WTC11 (cell line): ENCODE measurements at regions not wholly inside any gene's neighbourhood (a gene's known extent, or its start where the extent isn't known, plus 50 kb on each side); places are given as distances from the start of the nearest gene placed in this dataset.
A peak's percentile ranks its signal among the peaks of the same experiment; 100 is the strongest.

Experiments
- ATAC-seq: fragments of 200-7000 bp; cut with Tn5 transposase; 2 replicates; pipeline ENCODE4 v1.10.0; 2021; ENCODE audit warnings: mild to moderate bottlenecking, moderate library complexity
- CTCF ChIA-PET: fragments of 300-600 bp; sonication (Branson Sonifier 250); formaldehyde crosslinking; loops from one replicate; lab custom pipeline; 2021; ENCODE audit warnings: antibody characterized with exemption; lab: Charles Lee
- POLR2A ChIA-PET: fragments of 350-600 bp; sonication (Branson Sonifier 250); formaldehyde crosslinking; loops from one replicate; lab custom pipeline; 2021; ENCODE audit warnings: antibody characterized with exemption; lab: Charles Lee
- DNase-seq: peaks from one replicate; pipeline ENCODE4 v3.0.0; 2021; ENCODE audit warnings: low spot score
- H3K27ac Mint-ChIP-seq: 2 replicates; pipeline ENCODE4 v1.8.0; 2021; ENCODE audit warnings: mixed read lengths
- H3K27me3 Mint-ChIP-seq: 2 replicates; pipeline ENCODE4 v1.8.0; 2021; ENCODE audit warnings: low read depth, mild to moderate bottlenecking, moderate library complexity, mixed read lengths
- H3K36me3 Mint-ChIP-seq: 2 replicates; pipeline ENCODE4 v1.8.0; 2021; ENCODE audit warnings: mixed read lengths
- H3K4me1 Mint-ChIP-seq: 2 replicates; pipeline ENCODE4 v1.8.0; 2022; ENCODE audit warnings: mixed read lengths
- H3K4me3 Mint-ChIP-seq: 2 replicates; pipeline ENCODE4 v1.8.0; 2021; ENCODE audit warnings: mild to moderate bottlenecking, moderate library complexity, mixed read lengths
- H3K9me3 Mint-ChIP-seq: 2 replicates; pipeline ENCODE4 v1.8.0; 2021; ENCODE audit warnings: mixed read lengths
- ETV6 ChIP-seq: sonication (generic); formaldehyde crosslinking; IDR thresholded peaks from 2 replicates; pipeline ENCODE4 v1.8.1; 2022; ENCODE audit warnings: mild to moderate bottlenecking, missing genetic modification reagents
- JAZF1 ChIP-seq: fragments of 250-450 bp; sonication (Bioruptor Pico); IDR thresholded peaks from 2 replicates; pipeline ENCODE4 v1.9.0; 2021; ENCODE audit warnings: moderate library complexity, mild to moderate bottlenecking, inconsistent platforms
- JUN ChIP-seq: sonication (generic); formaldehyde crosslinking; IDR thresholded peaks from 2 replicates; pipeline ENCODE4 v1.8.0; 2023; ENCODE audit warnings: mild to moderate bottlenecking, missing genetic modification reagents
- NFATC4 ChIP-seq: fragments of 250-450 bp; sonication (Bioruptor Pico); IDR thresholded peaks from 2 replicates; pipeline ENCODE4 v1.9.0; 2021; ENCODE audit warnings: mild to moderate bottlenecking
- NFE2L1 ChIP-seq: sonication (generic); formaldehyde crosslinking; IDR thresholded peaks from 2 replicates; pipeline ENCODE4 v1.8.1; 2023; ENCODE audit warnings: missing genetic modification reagents
- SOX15 ChIP-seq: fragments of 250-450 bp; sonication (Bioruptor Pico); IDR thresholded peaks from 2 replicates; pipeline ENCODE4 v1.9.0; 2021; ENCODE audit warnings: mild to moderate bottlenecking
- TP53 ChIP-seq: sonication (generic); formaldehyde crosslinking; IDR thresholded peaks from 2 replicates; pipeline ENCODE4 v1.8.1; 2023; ENCODE audit warnings: mild to moderate bottlenecking, missing genetic modification reagents
- TF ChIP-seq, protein P1 (sequence below): fragments of 200-600 bp; IDR thresholded peaks from 2 replicates; pipeline ENCODE4 v1.8.0; 2022; ENCODE audit warnings: antibody characterized with exemption
- TF ChIP-seq, protein P2 (sequence below): sonication (generic); formaldehyde crosslinking; IDR thresholded peaks from 2 replicates; pipeline ENCODE4 v1.8.1; 2023; ENCODE audit warnings: mild to moderate bottlenecking, missing genetic modification reagents, moderate library complexity
- TF ChIP-seq, protein P3 (sequence below): sonication (generic); formaldehyde crosslinking; IDR thresholded peaks from 2 replicates; pipeline ENCODE4 v1.8.1; 2022; ENCODE audit warnings: mild to moderate bottlenecking, moderate library complexity, missing genetic modification reagents
- TF ChIP-seq, protein P4 (sequence below): fragments of 250-450 bp; sonication (Bioruptor Pico); IDR thresholded peaks from 2 replicates; pipeline ENCODE4 v1.9.0; 2021; ENCODE audit warnings: mild to moderate bottlenecking
- TF ChIP-seq, protein P5 (sequence below): sonication (generic); formaldehyde crosslinking; conservative IDR thresholded peaks from 2 replicates; pipeline ENCODE4 v1.8.1; 2023; ENCODE audit warnings: mild to moderate bottlenecking, low read depth, missing genetic modification reagents, moderate library complexity
- TF ChIP-seq, protein P6 (sequence below): fragments of 250-450 bp; sonication (Bioruptor Pico); IDR thresholded peaks from 2 replicates; pipeline ENCODE4 v1.9.0; 2021; ENCODE audit warnings: mild to moderate bottlenecking
- TF ChIP-seq, protein P7 (sequence below): sonication (generic); formaldehyde crosslinking; IDR thresholded peaks from 2 replicates; pipeline ENCODE4 v1.8.1; 2023; ENCODE audit warnings: mild to moderate bottlenecking, missing genetic modification reagents

DNA sequence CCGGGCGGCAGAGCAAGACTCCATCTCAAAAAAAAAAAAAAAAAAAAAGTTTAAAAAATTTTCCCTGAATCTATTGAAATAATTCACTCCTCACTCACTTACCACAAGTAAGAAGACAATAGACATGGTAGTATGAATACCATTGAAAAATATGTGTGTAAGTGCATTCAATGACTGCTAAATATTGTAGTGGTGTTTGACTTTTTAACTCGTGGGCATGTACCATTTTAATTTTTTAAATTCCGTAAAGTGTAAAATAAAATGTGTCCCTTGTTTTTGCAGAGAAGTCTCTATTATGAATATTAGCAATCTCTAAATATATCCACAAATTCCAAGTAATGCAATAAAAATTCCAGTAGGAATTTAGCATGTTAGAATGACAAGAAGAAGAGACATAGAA, 134.1 kb downstream of the COPS8 start (continued):
- TF ChIP-seq, protein P1, sequence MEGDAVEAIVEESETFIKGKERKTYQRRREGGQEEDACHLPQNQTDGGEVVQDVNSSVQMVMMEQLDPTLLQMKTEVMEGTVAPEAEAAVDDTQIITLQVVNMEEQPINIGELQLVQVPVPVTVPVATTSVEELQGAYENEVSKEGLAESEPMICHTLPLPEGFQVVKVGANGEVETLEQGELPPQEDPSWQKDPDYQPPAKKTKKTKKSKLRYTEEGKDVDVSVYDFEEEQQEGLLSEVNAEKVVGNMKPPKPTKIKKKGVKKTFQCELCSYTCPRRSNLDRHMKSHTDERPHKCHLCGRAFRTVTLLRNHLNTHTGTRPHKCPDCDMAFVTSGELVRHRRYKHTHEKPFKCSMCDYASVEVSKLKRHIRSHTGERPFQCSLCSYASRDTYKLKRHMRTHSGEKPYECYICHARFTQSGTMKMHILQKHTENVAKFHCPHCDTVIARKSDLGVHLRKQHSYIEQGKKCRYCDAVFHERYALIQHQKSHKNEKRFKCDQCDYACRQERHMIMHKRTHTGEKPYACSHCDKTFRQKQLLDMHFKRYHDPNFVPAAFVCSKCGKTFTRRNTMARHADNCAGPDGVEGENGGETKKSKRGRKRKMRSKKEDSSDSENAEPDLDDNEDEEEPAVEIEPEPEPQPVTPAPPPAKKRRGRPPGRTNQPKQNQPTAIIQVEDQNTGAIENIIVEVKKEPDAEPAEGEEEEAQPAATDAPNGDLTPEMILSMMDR = no peak
- TF ChIP-seq ETV6 (CRISPR knock-in tag) (no peak), JUN (no peak)

DNA sequence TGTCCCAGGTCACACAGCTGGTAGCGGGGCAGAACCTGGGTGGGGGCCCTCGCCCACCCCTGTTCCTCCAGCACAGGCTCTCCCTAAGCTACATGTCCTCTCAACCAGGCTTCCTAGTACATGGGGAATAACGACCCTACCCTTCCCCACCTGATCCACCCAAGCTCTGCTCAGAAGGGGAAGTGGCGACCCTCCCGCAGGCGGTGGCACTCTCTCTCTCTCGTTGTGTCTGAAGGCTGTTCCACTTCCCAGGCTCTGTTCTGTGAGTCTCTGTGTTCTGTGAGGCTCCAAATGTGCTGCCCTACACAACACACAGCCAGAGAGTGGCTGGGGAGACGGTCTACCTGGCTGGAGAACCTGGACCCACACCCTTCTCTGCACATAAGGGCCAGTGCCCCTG, 135.8 kb downstream of the COPS8 start:
- no peak overlapping the region for H3K4me3 Mint-ChIP-seq
- H3K4me1 Mint-ChIP-seq = peaks cover 44% of the 10 kb centered on the region
- ChIA-PET POLR2A (no interaction called here), CTCF (interaction anchor here (0.9 to 1.6 kb wide), 4 partner anchors 125 to 350 kb away, joined by 3 to 5 read pairs (median 4); no protein-coding TSS in a partner anchor)
- no peak for TF ChIP-seq ETV6 (CRISPR knock-in tag)
- TF ChIP-seq NFE2L1 (CRISPR knock-in tag) = no peak
- no peak for TF ChIP-seq JAZF1 (CRISPR knock-in tag)
- TF ChIP-seq, protein P2, sequence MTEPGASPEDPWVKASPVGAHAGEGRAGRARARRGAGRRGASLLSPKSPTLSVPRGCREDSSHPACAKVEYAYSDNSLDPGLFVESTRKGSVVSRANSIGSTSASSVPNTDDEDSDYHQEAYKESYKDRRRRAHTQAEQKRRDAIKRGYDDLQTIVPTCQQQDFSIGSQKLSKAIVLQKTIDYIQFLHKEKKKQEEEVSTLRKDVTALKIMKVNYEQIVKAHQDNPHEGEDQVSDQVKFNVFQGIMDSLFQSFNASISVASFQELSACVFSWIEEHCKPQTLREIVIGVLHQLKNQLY (CRISPR knock-in tag) = no peak
- TF ChIP-seq, protein P3, sequence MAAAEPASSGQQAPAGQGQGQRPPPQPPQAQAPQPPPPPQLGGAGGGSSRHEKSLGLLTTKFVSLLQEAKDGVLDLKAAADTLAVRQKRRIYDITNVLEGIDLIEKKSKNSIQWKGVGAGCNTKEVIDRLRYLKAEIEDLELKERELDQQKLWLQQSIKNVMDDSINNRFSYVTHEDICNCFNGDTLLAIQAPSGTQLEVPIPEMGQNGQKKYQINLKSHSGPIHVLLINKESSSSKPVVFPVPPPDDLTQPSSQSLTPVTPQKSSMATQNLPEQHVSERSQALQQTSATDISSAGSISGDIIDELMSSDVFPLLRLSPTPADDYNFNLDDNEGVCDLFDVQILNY = no peak
- TF ChIP-seq JUN = no peak
- TF ChIP-seq SOX15 = no peak
- TF ChIP-seq, protein P4, sequence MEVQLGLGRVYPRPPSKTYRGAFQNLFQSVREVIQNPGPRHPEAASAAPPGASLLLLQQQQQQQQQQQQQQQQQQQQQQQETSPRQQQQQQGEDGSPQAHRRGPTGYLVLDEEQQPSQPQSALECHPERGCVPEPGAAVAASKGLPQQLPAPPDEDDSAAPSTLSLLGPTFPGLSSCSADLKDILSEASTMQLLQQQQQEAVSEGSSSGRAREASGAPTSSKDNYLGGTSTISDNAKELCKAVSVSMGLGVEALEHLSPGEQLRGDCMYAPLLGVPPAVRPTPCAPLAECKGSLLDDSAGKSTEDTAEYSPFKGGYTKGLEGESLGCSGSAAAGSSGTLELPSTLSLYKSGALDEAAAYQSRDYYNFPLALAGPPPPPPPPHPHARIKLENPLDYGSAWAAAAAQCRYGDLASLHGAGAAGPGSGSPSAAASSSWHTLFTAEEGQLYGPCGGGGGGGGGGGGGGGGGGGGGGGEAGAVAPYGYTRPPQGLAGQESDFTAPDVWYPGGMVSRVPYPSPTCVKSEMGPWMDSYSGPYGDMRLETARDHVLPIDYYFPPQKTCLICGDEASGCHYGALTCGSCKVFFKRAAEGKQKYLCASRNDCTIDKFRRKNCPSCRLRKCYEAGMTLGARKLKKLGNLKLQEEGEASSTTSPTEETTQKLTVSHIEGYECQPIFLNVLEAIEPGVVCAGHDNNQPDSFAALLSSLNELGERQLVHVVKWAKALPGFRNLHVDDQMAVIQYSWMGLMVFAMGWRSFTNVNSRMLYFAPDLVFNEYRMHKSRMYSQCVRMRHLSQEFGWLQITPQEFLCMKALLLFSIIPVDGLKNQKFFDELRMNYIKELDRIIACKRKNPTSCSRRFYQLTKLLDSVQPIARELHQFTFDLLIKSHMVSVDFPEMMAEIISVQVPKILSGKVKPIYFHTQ (CRISPR knock-in tag) = no peak
- no peak for TF ChIP-seq NFATC4 (CRISPR knock-in tag)
- TF ChIP-seq, protein P5, sequence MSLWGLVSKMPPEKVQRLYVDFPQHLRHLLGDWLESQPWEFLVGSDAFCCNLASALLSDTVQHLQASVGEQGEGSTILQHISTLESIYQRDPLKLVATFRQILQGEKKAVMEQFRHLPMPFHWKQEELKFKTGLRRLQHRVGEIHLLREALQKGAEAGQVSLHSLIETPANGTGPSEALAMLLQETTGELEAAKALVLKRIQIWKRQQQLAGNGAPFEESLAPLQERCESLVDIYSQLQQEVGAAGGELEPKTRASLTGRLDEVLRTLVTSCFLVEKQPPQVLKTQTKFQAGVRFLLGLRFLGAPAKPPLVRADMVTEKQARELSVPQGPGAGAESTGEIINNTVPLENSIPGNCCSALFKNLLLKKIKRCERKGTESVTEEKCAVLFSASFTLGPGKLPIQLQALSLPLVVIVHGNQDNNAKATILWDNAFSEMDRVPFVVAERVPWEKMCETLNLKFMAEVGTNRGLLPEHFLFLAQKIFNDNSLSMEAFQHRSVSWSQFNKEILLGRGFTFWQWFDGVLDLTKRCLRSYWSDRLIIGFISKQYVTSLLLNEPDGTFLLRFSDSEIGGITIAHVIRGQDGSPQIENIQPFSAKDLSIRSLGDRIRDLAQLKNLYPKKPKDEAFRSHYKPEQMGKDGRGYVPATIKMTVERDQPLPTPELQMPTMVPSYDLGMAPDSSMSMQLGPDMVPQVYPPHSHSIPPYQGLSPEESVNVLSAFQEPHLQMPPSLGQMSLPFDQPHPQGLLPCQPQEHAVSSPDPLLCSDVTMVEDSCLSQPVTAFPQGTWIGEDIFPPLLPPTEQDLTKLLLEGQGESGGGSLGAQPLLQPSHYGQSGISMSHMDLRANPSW = no peak
- TF ChIP-seq, protein P6, sequence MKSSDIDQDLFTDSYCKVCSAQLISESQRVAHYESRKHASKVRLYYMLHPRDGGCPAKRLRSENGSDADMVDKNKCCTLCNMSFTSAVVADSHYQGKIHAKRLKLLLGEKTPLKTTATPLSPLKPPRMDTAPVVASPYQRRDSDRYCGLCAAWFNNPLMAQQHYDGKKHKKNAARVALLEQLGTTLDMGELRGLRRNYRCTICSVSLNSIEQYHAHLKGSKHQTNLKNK (CRISPR knock-in tag) = no peak
- no peak for TF ChIP-seq TP53
- TF ChIP-seq, protein P7, sequence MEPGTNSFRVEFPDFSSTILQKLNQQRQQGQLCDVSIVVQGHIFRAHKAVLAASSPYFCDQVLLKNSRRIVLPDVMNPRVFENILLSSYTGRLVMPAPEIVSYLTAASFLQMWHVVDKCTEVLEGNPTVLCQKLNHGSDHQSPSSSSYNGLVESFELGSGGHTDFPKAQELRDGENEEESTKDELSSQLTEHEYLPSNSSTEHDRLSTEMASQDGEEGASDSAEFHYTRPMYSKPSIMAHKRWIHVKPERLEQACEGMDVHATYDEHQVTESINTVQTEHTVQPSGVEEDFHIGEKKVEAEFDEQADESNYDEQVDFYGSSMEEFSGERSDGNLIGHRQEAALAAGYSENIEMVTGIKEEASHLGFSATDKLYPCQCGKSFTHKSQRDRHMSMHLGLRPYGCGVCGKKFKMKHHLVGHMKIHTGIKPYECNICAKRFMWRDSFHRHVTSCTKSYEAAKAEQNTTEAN = no peak
- peaks cover 4% of the 10 kb centered on the region; the same call in 1 of the 2 replicates for H3K9me3 Mint-ChIP-seq
- ATAC-seq (peak; percentile 34; the same call in 1 of the 2 replicates), DNase-seq (no peak)
- H3K27ac Mint-ChIP-seq = no peak overlapping the region
- peaks cover 4% of the 10 kb centered on the region; the same call in 1 of the 2 replicates for H3K36me3 Mint-ChIP-seq
- H3K27me3 Mint-ChIP-seq = no peaks in the 10 kb centered on the region
